BLaER1 treated with 17β-estradiol and CSF1 and Interleukin-3, amounts not matched to agents 10 nM and 100 nM (cell line): ENCODE measurements at regions not wholly inside any gene's neighbourhood (a gene's known extent, or its start where the extent isn't known, plus 50 kb on each side); places are given as distances from the start of the nearest gene placed in this dataset.
"Not testable (repeated sequence)": the region's sequence is repeated elsewhere in the genome, so short reads cannot be mapped to it uniquely, and the experiment has no call there.

Experiments
- H3K27ac ChIP-seq, 11 experiments: shearing (Covaris generic); formaldehyde crosslinking; 2 replicates each; pipeline ENCODE4 v1.8.1; 2022
- H3K27me3 ChIP-seq, 11 experiments: shearing (Covaris generic); formaldehyde crosslinking; 2 replicates each; pipeline ENCODE4 v1.8.1; 2022
- H3K36me3 ChIP-seq, 11 experiments: shearing (Covaris generic); formaldehyde crosslinking; 2 replicates each; pipeline ENCODE4 v1.8.1; 2022
- H3K4me1 ChIP-seq, 10 experiments: shearing (Covaris generic); formaldehyde crosslinking; 2 replicates each; pipeline ENCODE4 v1.8.1; 2022
- H3K4me2 ChIP-seq, 11 experiments: shearing (Covaris generic); formaldehyde crosslinking; 2 replicates each; pipeline ENCODE4 v1.8.1; 2022
- H3K4me3 ChIP-seq, 10 experiments: shearing (Covaris generic); formaldehyde crosslinking; 2 replicates each; pipeline ENCODE4 v1.8.1; 2022
- H3K9ac ChIP-seq, 11 experiments: shearing (Covaris generic); formaldehyde crosslinking; 2 replicates each; pipeline ENCODE4 v1.8.1; 2022
- H3K9me3 ChIP-seq, 11 experiments: shearing (Covaris generic); formaldehyde crosslinking; replicated peaks in 1 of 11; 2 replicates each; pipeline ENCODE4 v1.8.1; 2022
- H4K20me1 ChIP-seq, 11 experiments: shearing (Covaris generic); formaldehyde crosslinking; 2 replicates each; pipeline ENCODE4 v1.8.1; 2022
- Cebpa-rat ChIP-seq, 11 experiments: shearing (Covaris generic); IDR thresholded peaks; 2 replicates each; pipeline ENCODE4 v1.8.1; 2022

- TF ChIP-seq Cebpa-rat (IDR thresholded peaks at IDR 0.05) = no peak
- Histone ChIP-seq H3K4me1 (peaks cover 0 to 21% (median 18%) of the 10 kb centered on the region in 10 experiments; a peak in 16 of 20 replicates), H3K9ac (no peak overlapping the region), H3K27ac (no peak overlapping the region), H3K9me3 (no peaks in the 10 kb centered on the region), H3K4me3 (no peak overlapping the region), H3K4me2 (no peak overlapping the region), H4K20me1 (peaks cover 0 to 88% (median 56%) of the 10 kb centered on the region in 11 experiments; a peak in 15 of 22 replicates), H3K27me3 (peaks cover 78 to 100% (median 93%) of the 10 kb centered on the region in 11 experiments), H3K36me3 (no peaks in the 10 kb centered on the region)
These were observed 102.7 kb downstream of the PLXNA1 start for GRCh38 chr3:127085576-127085975.

DNA sequence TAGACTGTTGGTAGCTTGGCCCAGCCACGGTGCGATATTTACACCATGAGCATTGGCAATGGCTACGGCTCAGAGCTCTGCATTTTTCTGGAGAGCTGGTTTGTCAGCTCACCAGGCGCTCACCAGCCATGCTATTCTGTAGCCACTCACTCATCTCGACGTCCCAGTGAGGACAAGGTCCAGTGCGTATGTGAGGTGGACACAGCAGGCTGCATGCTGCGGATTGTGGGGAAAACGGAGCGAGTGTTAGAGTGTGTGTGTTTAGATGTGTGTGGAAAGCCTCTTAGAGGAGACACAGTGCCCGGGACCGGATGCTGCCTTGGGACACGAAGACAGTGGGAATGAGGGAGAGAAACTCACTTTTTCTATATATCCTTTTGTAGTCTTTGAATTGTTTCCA lies 103.7 kb downstream of the PLXNA1 start:
- H3K4me1 ChIP-seq = peaks cover 0 to 31% (median 28%) of the 10 kb centered on the region in 10 experiments; a peak in 16 of 20 replicates

DNA sequence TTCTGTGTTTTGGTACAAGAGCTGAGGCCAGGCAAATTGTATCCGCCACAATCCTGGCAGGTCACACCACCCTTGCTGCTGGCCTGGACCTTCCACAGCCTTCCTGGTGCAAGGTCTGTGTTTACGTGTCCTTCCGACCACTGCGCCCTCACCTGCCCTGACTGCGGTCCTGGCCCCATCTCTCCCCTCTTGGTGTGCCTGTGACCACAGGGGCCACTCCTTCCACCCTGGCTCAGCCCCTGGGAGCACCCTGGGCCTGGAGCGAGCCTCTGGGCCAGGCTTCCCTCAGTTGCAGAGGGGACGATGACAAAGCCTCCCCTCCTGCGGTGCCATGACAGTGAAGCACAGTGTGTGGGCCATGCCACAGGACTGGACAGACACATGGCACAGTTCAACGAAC lies 104.5 kb downstream of the PLXNA1 start:
- Histone ChIP-seq H3K9me3 (no peaks in the 10 kb centered on the region), H3K4me1 (peaks cover 0 to 34% (median 30%) of the 10 kb centered on the region in 10 experiments; a peak in 16 of 20 replicates), H3K9ac (no peak overlapping the region), H4K20me1 (peaks cover 0 to 88% (median 46%) of the 10 kb centered on the region in 11 experiments; a peak in 15 of 22 replicates), H3K36me3 (no peaks in the 10 kb centered on the region), H3K4me2 (no peak overlapping the region), H3K27ac (no peak overlapping the region), H3K27me3 (peaks cover 71 to 99% (median 89%) of the 10 kb centered on the region in 11 experiments), H3K4me3 (no peak overlapping the region)
- TF ChIP-seq Cebpa-rat (IDR thresholded peaks at IDR 0.05) = no peak

More for the DNA sequence above, 103.7 kb downstream of the PLXNA1 start:
- Histone ChIP-seq H3K27me3 (peaks cover 78 to 100% (median 93%) of the 10 kb centered on the region in 11 experiments), H4K20me1 (peaks cover 0 to 88% (median 51%) of the 10 kb centered on the region in 11 experiments; a peak in 15 of 22 replicates)
- H3K36me3 ChIP-seq, H3K27ac ChIP-seq, H3K9ac ChIP-seq, H3K4me3 ChIP-seq, H3K9me3 ChIP-seq, H3K4me2 ChIP-seq: not testable (repeated sequence)

DNA sequence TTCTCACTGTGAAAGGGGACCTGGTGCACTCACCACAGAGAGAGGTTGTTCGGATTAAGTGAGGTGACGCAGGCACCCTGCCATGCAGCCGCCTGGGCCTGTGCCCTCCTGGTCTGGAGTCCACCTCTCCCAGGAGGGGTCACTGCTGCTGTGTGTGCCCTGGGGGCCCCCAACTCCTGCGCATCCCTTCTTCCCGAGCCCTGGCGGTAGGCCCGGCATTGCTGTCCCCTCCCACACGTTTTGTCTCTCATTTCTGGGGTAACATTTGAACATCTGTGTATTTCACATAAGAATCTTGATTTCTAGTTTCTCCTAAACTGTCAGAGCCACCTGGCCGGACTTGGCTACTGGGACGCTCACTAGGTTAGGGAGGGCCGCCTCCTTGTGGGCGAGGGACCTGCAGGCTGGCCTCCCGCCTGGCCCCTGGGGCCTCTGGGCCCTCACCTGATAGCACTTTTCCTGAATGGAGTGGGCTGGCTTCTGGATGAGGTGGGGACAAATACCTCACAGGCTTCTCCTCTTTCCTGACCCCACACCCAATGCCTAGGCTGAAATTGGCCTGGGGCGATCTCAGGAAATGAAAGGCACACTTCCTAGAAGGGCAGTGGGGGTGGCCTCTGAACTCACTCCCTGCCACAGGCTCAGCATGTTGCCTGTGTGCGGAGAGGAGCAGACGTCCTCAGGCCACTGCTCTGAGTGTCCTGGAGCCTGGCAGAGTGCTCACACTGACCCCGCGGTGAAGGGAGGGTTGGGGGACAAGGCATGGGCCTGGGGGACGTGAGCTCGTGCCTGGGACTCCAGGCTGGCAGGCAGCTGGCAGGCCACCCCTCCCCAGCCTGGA lies 104.2 kb upstream of the PRR23E start:
- H3K9me3 ChIP-seq = no peaks in the 10 kb centered on the region
- no peaks in the 10 kb centered on the region for H3K36me3 ChIP-seq
- no peak for TF ChIP-seq Cebpa-rat (IDR thresholded peaks at IDR 0.05)
- no peak overlapping the region for H3K4me3 ChIP-seq
- peak overlapping the region in 7 of 11 experiments; percentile 52 to 67 (median 57); a peak in 15 of 22 replicates for H3K4me2 ChIP-seq
- peaks cover 61 to 86% (median 76%) of the 10 kb centered on the region in 11 experiments for H3K27me3 ChIP-seq
- no peak overlapping the region for H3K27ac ChIP-seq
- peaks cover 0 to 85% (median 46%) of the 10 kb centered on the region in 11 experiments; a peak in 15 of 22 replicates for H4K20me1 ChIP-seq
- peaks cover 0 to 34% (median 30%) of the 10 kb centered on the region in 10 experiments; a peak in 16 of 20 replicates for H3K4me1 ChIP-seq
- no peak overlapping the region for H3K9ac ChIP-seq

DNA sequence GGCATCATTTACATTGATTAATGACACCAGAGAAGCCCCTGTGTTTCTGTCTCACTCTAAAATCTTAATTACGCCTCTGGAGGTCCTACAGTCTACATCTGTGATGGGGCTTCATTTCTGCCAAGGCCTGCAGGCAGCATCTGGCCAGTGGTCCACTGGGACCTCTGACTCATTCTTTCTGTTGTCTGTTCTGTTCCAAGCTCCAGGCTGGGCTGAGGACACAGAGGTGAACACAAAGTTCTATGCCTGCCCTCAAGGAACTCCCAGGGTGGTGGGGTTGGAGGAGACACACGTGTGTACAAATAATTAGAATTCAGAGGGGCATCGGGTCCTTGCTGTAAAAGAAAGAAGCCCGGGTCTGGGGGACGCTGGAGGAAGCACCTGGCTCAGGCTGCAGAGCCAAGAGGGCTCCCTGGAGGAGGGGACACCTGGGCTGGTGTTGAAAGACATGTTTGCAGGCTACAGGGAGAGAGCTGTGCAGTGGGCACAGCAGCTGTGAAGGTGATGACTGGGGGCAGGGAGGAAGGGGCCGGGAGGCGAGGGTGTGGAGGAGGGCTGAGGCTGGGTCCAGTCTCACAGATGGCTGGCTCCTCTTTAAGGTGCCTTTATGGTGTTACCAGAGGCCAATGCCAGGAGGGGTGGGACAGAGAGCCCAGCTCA lies 103.3 kb upstream of the PRR23E start:
- Histone ChIP-seq H4K20me1 (peaks cover 0 to 76% (median 38%) of the 10 kb centered on the region in 11 experiments; a peak in 15 of 22 replicates), H3K9me3 (no peaks in the 10 kb centered on the region), H3K27ac (no peak overlapping the region), H3K27me3 (peaks cover 52 to 77% (median 68%) of the 10 kb centered on the region in 11 experiments), H3K36me3 (no peaks in the 10 kb centered on the region), H3K9ac (no peak overlapping the region), H3K4me2 (peak overlapping the region in 8 of 11 experiments; percentile 41 to 67 (median 55); a peak in 16 of 22 replicates), H3K4me3 (no peak overlapping the region), H3K4me1 (peaks cover 0 to 34% (median 30%) of the 10 kb centered on the region in 10 experiments; a peak in 16 of 20 replicates)
- no peak for TF ChIP-seq Cebpa-rat (IDR thresholded peaks at IDR 0.05)

GRCh38 chr3:127090218-127091160 lies 102.4 kb upstream of the PRR23E start:
- no peak for TF ChIP-seq Cebpa-rat (IDR thresholded peaks at IDR 0.05)
- Histone ChIP-seq H3K4me3 (no peak overlapping the region), H3K27ac (0 out of 22 replicates have a peak overlapping the region, but pooled peaks of 1 of the 11 experiments have one; percentile 2)

GRCh38 chr3:127091376-127091775 lies 101.6 kb upstream of the PRR23E start:
- Histone ChIP-seq H3K9ac (no peak overlapping the region), H3K9me3 (peaks cover 5 to 12% (median 10%) of the 10 kb centered on the region in 11 experiments; a peak in 16 of 22 replicates), H3K36me3 (no peaks in the 10 kb centered on the region)

More at GRCh38 chr3:127090218-127091160, 102.4 kb upstream of the PRR23E start:
- H3K4me2 ChIP-seq = peak overlapping the region in 8 of 11 experiments; percentile 41 to 67 (median 55); a peak in 15 of 22 replicates
- H4K20me1 ChIP-seq = peaks cover 0 to 68% (median 30%) of the 10 kb centered on the region in 11 experiments; a peak in 15 of 22 replicates
- H3K9ac ChIP-seq = no peak overlapping the region
- peaks cover 0 to 34% (median 30%) of the 10 kb centered on the region in 10 experiments; a peak in 16 of 20 replicates for H3K4me1 ChIP-seq
- no peaks in the 10 kb centered on the region for H3K36me3 ChIP-seq
- peaks cover 43 to 69% (median 59%) of the 10 kb centered on the region in 11 experiments for H3K27me3 ChIP-seq
- peaks cover under 1 to 8% (median 4%) of the 10 kb centered on the region in 11 experiments; a peak in 12 of 22 replicates for H3K9me3 ChIP-seq

DNA sequence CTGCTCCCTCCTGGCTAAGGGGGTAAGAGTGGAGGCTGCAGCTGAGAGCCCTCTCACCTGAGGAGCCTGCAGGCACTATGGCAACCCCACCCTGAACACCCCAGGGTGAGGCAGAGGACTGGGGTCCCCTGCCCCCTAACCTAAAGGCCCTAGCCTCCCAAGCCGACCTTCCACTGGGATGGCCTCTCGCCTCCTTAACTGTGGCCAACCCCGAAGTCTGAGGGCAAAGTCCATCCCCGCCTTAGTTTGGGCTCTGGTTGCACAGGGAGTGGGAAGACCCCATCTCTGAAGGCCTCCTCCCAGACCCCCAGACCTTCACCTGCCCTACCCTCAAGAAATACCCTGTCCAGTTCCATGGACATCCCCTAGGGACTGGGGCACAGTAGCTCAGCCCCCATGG lies 100.6 kb upstream of the PRR23E start:
- Histone ChIP-seq H3K4me2 (no peak overlapping the region), H3K27me3 (peaks cover 37 to 57% (median 46%) of the 10 kb centered on the region in 11 experiments), H4K20me1 (peaks cover 0 to 73% (median 23%) of the 10 kb centered on the region in 11 experiments; a peak in 14 of 22 replicates), H3K27ac (no peak overlapping the region), H3K9ac (no peak overlapping the region), H3K4me1 (peaks cover 0 to 34% (median 30%) of the 10 kb centered on the region in 10 experiments; a peak in 16 of 20 replicates), H3K36me3 (no peaks in the 10 kb centered on the region), H3K9me3 (peaks cover 5 to 12% (median 10%) of the 10 kb centered on the region in 11 experiments; a peak in 16 of 22 replicates), H3K4me3 (no peak overlapping the region)
- no peak for TF ChIP-seq Cebpa-rat (IDR thresholded peaks at IDR 0.05)

More at GRCh38 chr3:127091376-127091775, 101.6 kb upstream of the PRR23E start:
- peaks cover 0 to 34% (median 30%) of the 10 kb centered on the region in 10 experiments; a peak in 16 of 20 replicates for H3K4me1 ChIP-seq
- TF ChIP-seq Cebpa-rat (IDR thresholded peaks at IDR 0.05) = no peak
- peaks cover 0 to 66% (median 23%) of the 10 kb centered on the region in 11 experiments; a peak in 14 of 22 replicates for H4K20me1 ChIP-seq
- H3K27ac ChIP-seq = no peak overlapping the region
- peak overlapping the region in 8 of 11 experiments; percentile 30 to 62 (median 53); a peak in 14 of 22 replicates for H3K4me2 ChIP-seq
- H3K27me3 ChIP-seq = peaks cover 37 to 61% (median 52%) of the 10 kb centered on the region in 11 experiments
- no peak overlapping the region for H3K4me3 ChIP-seq
